ENCODE measurements at regions not wholly inside any gene's neighbourhood (a gene's known extent, or its start where the extent isn't known, plus 50 kb on each side); places are given as distances from the start of the nearest gene placed in this dataset.

DNA sequence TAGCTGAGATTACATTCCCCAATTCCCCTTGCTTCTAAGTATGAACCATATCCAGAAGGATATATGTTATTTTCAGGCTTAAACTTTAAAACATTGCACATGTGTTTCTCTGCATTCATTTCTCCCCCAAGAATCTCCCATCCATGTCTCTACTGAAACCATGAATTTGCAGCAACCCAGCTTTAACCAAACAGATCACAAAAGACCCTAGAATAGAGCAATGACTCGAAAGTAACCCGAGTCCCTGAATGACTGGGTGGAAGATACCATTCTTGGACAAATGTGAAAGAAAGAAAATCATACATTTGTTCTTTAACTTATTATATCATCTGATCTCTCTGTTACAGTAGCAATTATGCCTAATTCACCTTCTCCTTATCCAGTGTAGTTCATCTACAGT is 278.7 kb downstream of the IPMK start:
- TF ChIP-seq, protein P1, sequence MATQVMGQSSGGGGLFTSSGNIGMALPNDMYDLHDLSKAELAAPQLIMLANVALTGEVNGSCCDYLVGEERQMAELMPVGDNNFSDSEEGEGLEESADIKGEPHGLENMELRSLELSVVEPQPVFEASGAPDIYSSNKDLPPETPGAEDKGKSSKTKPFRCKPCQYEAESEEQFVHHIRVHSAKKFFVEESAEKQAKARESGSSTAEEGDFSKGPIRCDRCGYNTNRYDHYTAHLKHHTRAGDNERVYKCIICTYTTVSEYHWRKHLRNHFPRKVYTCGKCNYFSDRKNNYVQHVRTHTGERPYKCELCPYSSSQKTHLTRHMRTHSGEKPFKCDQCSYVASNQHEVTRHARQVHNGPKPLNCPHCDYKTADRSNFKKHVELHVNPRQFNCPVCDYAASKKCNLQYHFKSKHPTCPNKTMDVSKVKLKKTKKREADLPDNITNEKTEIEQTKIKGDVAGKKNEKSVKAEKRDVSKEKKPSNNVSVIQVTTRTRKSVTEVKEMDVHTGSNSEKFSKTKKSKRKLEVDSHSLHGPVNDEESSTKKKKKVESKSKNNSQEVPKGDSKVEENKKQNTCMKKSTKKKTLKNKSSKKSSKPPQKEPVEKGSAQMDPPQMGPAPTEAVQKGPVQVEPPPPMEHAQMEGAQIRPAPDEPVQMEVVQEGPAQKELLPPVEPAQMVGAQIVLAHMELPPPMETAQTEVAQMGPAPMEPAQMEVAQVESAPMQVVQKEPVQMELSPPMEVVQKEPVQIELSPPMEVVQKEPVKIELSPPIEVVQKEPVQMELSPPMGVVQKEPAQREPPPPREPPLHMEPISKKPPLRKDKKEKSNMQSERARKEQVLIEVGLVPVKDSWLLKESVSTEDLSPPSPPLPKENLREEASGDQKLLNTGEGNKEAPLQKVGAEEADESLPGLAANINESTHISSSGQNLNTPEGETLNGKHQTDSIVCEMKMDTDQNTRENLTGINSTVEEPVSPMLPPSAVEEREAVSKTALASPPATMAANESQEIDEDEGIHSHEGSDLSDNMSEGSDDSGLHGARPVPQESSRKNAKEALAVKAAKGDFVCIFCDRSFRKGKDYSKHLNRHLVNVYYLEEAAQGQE (IDR thresholded peaks at IDR 0.05; ENCODE audit: insufficient read depth in 1 of 2, low read depth in 2 of 2, low read length in 2 of 2): no peak
- no peak for TF ChIP-seq TAF1 (IDR thresholded peaks at IDR 0.05; ENCODE audit: borderline replicate concordance, insufficient read depth, low read length)
- no peak for TF ChIP-seq POLR2AphosphoS5 (IDR thresholded peaks at IDR 0.05; ENCODE audit: low read depth, low read length)
- no peak for TF ChIP-seq SIN3A (IDR thresholded peaks at IDR 0.05; ENCODE audit: borderline replicate concordance, insufficient read depth, low read length)

Measured in PFSK-1 (cell line).